ENCODE measurements at regions not wholly inside any gene's neighbourhood (a gene's known extent, or its start where the extent isn't known, plus 50 kb on each side); places are given as distances from the start of the nearest gene placed in this dataset.

GRCh38 chr5:61687371-61687770 lies 355.3 kb downstream of the ZSWIM6 start:
- TF ChIP-seq, protein P1, sequence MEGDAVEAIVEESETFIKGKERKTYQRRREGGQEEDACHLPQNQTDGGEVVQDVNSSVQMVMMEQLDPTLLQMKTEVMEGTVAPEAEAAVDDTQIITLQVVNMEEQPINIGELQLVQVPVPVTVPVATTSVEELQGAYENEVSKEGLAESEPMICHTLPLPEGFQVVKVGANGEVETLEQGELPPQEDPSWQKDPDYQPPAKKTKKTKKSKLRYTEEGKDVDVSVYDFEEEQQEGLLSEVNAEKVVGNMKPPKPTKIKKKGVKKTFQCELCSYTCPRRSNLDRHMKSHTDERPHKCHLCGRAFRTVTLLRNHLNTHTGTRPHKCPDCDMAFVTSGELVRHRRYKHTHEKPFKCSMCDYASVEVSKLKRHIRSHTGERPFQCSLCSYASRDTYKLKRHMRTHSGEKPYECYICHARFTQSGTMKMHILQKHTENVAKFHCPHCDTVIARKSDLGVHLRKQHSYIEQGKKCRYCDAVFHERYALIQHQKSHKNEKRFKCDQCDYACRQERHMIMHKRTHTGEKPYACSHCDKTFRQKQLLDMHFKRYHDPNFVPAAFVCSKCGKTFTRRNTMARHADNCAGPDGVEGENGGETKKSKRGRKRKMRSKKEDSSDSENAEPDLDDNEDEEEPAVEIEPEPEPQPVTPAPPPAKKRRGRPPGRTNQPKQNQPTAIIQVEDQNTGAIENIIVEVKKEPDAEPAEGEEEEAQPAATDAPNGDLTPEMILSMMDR (IDR thresholded peaks at IDR 0.05; ENCODE audit: control insufficient read depth, extremely low read depth, insufficient read depth), result no peak
- H3K4me3 ChIP-seq (ENCODE audit: low read depth, low read length), result no peak overlapping the region
- DNase-seq (ENCODE audit: low read depth), result no peak

GRCh38 chr5:61689153-61689846 lies 357.2 kb downstream of the ZSWIM6 start:
- DNase-seq (ENCODE audit: low read depth), result no peak
- H3K4me3 ChIP-seq (ENCODE audit: low read depth, low read length), result no peak overlapping the region
- TF ChIP-seq, protein P1 (IDR thresholded peaks at IDR 0.05; ENCODE audit: control insufficient read depth, extremely low read depth, insufficient read depth), result no peak

DNA sequence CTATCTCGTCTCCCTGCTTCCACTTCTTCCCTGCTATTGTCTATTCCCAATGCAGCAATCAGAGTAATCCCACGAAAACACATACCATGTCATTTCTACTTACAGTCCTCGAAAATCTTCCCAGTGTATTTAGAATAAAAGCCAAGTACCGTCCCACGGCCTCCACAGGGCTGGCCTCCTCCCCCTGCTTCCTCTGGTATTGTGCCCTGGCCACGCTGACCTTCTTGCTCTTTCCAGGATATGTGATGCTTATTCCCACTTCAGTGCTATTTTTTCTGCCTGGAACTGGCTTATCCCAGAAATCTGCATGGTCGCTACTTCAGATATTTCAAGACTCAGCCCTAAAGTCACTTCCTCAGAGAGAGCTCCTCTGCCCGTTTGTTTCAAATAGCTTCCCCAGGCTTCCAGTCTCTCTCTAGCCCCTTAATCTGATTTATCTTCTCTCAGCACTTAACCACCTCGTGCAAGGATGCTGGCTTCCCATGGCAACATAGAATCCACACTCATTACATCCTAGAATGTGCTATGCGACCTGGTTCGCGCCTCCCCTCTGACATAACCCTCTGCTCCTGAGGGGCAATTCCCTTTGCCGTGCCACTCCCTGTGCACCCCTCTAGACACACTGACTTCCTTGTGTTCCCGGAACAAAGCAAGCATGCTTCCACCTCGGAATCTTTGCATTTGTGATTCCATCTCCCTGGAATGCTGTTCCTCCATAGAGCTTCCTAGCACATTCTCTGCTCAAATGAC lies 365.9 kb downstream of the ZSWIM6 start:
- TF ChIP-seq, protein P1 (IDR thresholded peaks at IDR 0.05; ENCODE audit: control insufficient read depth, extremely low read depth, insufficient read depth), result no peak
- DNase-seq (ENCODE audit: low read depth), result no peak
- H3K4me3 ChIP-seq (ENCODE audit: low read depth, low read length), result no peak overlapping the region

DNA sequence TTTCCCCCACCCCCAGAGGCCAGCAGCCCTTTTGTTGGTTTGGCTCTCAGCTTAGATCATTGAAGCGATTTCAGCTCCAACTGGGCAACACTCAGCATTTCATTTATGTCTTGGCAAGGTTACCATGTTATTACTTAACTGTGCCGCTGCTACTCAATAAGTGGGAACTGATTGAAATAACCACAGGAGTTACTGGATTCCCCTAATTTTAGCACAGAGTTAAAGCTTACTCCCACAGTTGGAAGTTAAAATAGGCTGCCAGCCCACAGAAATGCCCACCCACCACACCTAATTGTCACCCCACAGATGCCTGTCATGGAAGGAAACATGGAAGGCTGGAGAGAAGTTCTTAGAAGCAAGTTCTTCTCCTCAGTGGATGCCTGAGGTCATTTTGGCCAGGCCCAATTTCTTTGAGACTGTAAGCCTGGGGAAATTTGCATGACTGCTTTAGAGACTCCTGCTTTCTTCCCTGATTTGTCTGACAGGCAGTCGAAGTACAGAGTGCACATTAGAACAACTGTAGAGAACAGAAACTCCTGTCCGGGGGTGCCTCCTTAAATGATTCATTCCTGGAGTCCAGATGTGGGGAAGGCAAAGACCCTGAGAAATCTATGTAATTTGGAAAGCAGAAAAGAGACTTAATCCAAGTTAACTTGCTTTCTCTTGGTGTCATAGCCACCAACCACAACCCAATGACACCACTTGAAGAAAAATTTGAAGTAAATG lies 370.0 kb downstream of the ZSWIM6 start:
- TF ChIP-seq, protein P1 (IDR thresholded peaks at IDR 0.05; ENCODE audit: control insufficient read depth, extremely low read depth, insufficient read depth), result no peak
- H3K4me3 ChIP-seq (ENCODE audit: low read depth, low read length), result no peak overlapping the region
- no peak for DNase-seq (ENCODE audit: low read depth)

- TF ChIP-seq, protein P1 (IDR thresholded peaks at IDR 0.05; ENCODE audit: control insufficient read depth, extremely low read depth, insufficient read depth), result no peak
- no peak for DNase-seq (ENCODE audit: low read depth)
- no peak overlapping the region for H3K4me3 ChIP-seq (ENCODE audit: low read depth, low read length)
Observed at GRCh38 chr5:61702784-61703183, 370.7 kb downstream of the ZSWIM6 start.

GRCh38 chr5:61704289-61704688 lies 372.2 kb downstream of the ZSWIM6 start:
- TF ChIP-seq, protein P1 (IDR thresholded peaks at IDR 0.05; ENCODE audit: control insufficient read depth, extremely low read depth, insufficient read depth), result no peak
- no peak for DNase-seq (ENCODE audit: low read depth)
- no peak overlapping the region for H3K4me3 ChIP-seq (ENCODE audit: low read depth, low read length)

All from LNCaP clone FGC (cell line).